Pancreas (tissue), 10 donors: ENCODE measurements at regions not wholly inside any gene's neighbourhood (a gene's known extent, or its start where the extent isn't known, plus 50 kb on each side); places are given as distances from the start of the nearest gene placed in this dataset.

Experiments used
- ATAC-seq, 4 donors: fragments of 200-7000 bp; cut with Tn5 transposase; one replicate each; pipeline versions ENCODE4 v1.8.0 to v1.9.1; 2020; ENCODE audit warnings: mild to moderate bottlenecking in 4 of 4, moderate library complexity in 4 of 4
- DNase-seq, 6 donors: peaks; one replicate each; pipeline ENCODE4 v3.0.0-alpha.2; 2020
- FAIRE-seq: peaks from 2 replicates; lab custom pipeline; 2012; peaks lifted over from hg19 to GRCh38; lab: Jason Lieb, UNC
- H3K27ac ChIP-seq, 4 donors: fragments of 200-600 bp; sonication (generic); 1 replicate in 3 of 4; 2 replicates in 1 of 4; pipeline versions ENCODE4 v1.5.0 to v1.8.0; 2020
- H3K27me3 ChIP-seq, 4 donors: fragments of 200-600 bp; one replicate each; pipeline ENCODE4 v1.8.0; 2021
- H3K36me3 ChIP-seq, 3 donors: fragments of 200-600 bp; sonication (generic) in 1 of 3; one replicate each; pipeline versions ENCODE4 v1.5.0 to v1.8.0; 2020 to 2021
- H3K4me1 ChIP-seq, 3 donors: fragments of 200-600 bp; one replicate each; pipeline ENCODE4 v1.8.0; 2021
- H3K4me3 ChIP-seq, 4 donors: fragments of 200-600 bp; sonication (generic) in 2 of 4; one replicate each; pipeline versions ENCODE4 v1.5.0 to v1.8.0; 2020 to 2021
- H3K9me3 ChIP-seq, 4 donors: fragments of 200-600 bp; one replicate each; pipeline ENCODE4 v1.8.0; 2021
- CTCF ChIP-seq, 4 donors: fragments of 200-600 bp; sonication (generic) in 3 of 4; IDR thresholded peaks; one replicate each; pipeline versions ENCODE4 v1.5.0 to v1.8.0; 2021; ENCODE audit warnings: antibody characterized with exemption in 4 of 4
- WGBS, 2 donors: extraction: QIAGEN DNeasy Blood & Tissue Kit; methylation state at CpG; one replicate each; pipeline ENCODE4 v1.1.7; 2013; 5-methylcytosine and 5-hydroxymethylcytosine counted together
- intact Hi-C, 3 donors: fragments of 100-400 bp; cut with DNase I; formaldehyde crosslinking; loops; one replicate each; pipeline versions ENCODE4 v1.11.1 to v1.14.2; 2022
- donor health status: healthy with polysubstance abuse.
- donor health status: DM: no; HTN: no; CAD: no; lungs with moderate emphysema.
- donor health status: DM: no; HTN: no; CAD: no.
- donor health status: control.
- donor health status: control.
- donor health status: Bipolar disorder and iron deficiency.
- donor health status: DM: yes; HTN: yes; CAD: no.
- donor health status: DM: no; HTN: no; CAD: no.
- donor health status: DM: no; HTN: no; CAD: no.
- donor health status: DM: yes; HTN: yes; CAD: no.

- DNase-seq (no peak), FAIRE-seq (no peak), ATAC-seq (no peak)
- no peaks in the 10 kb centered on the region for H3K36me3 ChIP-seq
- WGBS, 2 donors: 54 to 62% methylated on average over 4 of the region's 4 CpGs
- H3K27me3 ChIP-seq: no peaks in the 10 kb centered on the region
- no peak overlapping the region for H3K27ac ChIP-seq
- H3K4me1 ChIP-seq: no peaks in the 10 kb centered on the region
- H3K4me3 ChIP-seq: no peak overlapping the region
- intact Hi-C loops: no loop called here
- H3K9me3 ChIP-seq: no peaks in the 10 kb centered on the region
- no peak for TF ChIP-seq CTCF (IDR thresholded peaks at IDR 0.05)
Measured at GRCh38 chr7:48806731-48807130, 117.6 kb upstream of the CDC14C start.

- no peak for ATAC-seq
- no peaks in the 10 kb centered on the region for H3K27me3 ChIP-seq
- 45 to 86% methylated on average over 2 of the region's 2 CpGs for WGBS, 2 donors
- intact Hi-C loops: no loop called here
- no peak for DNase-seq
- H3K27ac ChIP-seq: no peak overlapping the region
- H3K4me3 ChIP-seq: no peak overlapping the region
- H3K9me3 ChIP-seq: no peaks in the 10 kb centered on the region
- H3K4me1 ChIP-seq: no peaks in the 10 kb centered on the region
- FAIRE-seq: no peak
- no peaks in the 10 kb centered on the region for H3K36me3 ChIP-seq
- TF ChIP-seq CTCF (IDR thresholded peaks at IDR 0.05): no peak
Measured at GRCh38 chr7:48811071-48811470, 113.3 kb upstream of the CDC14C start.

- no peak for TF ChIP-seq CTCF (IDR thresholded peaks at IDR 0.05)
- Histone ChIP-seq H3K9me3 (no peaks in the 10 kb centered on the region), H3K27ac (no peak overlapping the region), H3K36me3 (no peaks in the 10 kb centered on the region), H3K4me1 (no peaks in the 10 kb centered on the region), H3K27me3 (no peaks in the 10 kb centered on the region), H3K4me3 (no peak overlapping the region)
- ATAC-seq: no peak
- no peak for FAIRE-seq
- WGBS, 2 donors: 61 to 68% methylated on average over 4 of the region's 4 CpGs
- intact Hi-C loops: no loop called here
- no peak for DNase-seq
Measured at GRCh38 chr7:48813472-48813871, 110.9 kb upstream of the CDC14C start.

- FAIRE-seq (peak; percentile 70), DNase-seq (no peak), ATAC-seq (no peak)
- intact Hi-C loops: no loop called here
- H3K9me3 ChIP-seq: no peaks in the 10 kb centered on the region
- H3K36me3 ChIP-seq: no peaks in the 10 kb centered on the region
- H3K27me3 ChIP-seq: no peaks in the 10 kb centered on the region
- 71 to 82% methylated on average over 1 of the region's 1 CpG for WGBS, 2 donors
- no peak for TF ChIP-seq CTCF (IDR thresholded peaks at IDR 0.05)
- H3K27ac ChIP-seq: no peak overlapping the region
- no peaks in the 10 kb centered on the region for H3K4me1 ChIP-seq
- H3K4me3 ChIP-seq: no peak overlapping the region
Measured at GRCh38 chr7:48822138-48822537, 102.2 kb upstream of the CDC14C start.

GRCh38 chr7:48832303-48832845, 92.0 kb upstream of the CDC14C start:
- 40 to 50% methylated on average over 4 of the region's 4 CpGs for WGBS, 2 donors
- Histone ChIP-seq H3K27ac (no peak overlapping the region), H3K4me3 (no peak overlapping the region), H3K36me3 (no peaks in the 10 kb centered on the region), H3K9me3 (no peaks in the 10 kb centered on the region), H3K27me3 (no peaks in the 10 kb centered on the region), H3K4me1 (no peaks in the 10 kb centered on the region)
- ATAC-seq (no peak), FAIRE-seq (no peak), DNase-seq (no peak)
- intact Hi-C loops: no loop called here
- no peak for TF ChIP-seq CTCF (IDR thresholded peaks at IDR 0.05)
